ENCODE measurements at regions not wholly inside any gene's neighbourhood (a gene's known extent, or its start where the extent isn't known, plus 50 kb on each side); places are given as distances from the start of the nearest gene placed in this dataset.

DNA sequence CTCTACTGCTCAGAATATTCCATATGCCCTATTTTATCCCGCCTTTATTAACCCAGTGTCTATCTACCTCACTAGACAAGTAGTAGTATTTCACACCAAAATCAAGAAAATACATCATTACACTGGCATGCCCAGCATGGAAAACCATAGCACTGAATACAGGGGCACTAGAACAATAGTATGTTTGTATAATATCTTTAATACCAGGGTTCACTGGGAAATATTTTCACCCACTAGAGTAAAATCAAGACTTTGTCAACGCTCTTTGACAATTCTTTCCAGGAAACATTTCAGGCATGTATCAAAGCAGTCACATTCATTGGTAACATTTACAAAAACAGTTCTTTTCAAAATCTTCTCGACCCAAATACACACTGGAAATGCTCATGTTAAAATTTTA is 119.3 kb upstream of the BEND6 start:
- Mint-ChIP-seq H3K4me1 (peaks cover 53% of the 10 kb centered on the region), H3K9me3 (peaks cover 8% of the 10 kb centered on the region; the same call in 1 of the 3 replicates), H3K4me3 (no peak overlapping the region), H3K27me3 (ENCODE audit: insufficient read depth, low read depth, poor library complexity) (no peaks in the 10 kb centered on the region), H3K36me3 (ENCODE audit: low read depth) (peaks cover 12% of the 10 kb centered on the region; the same call in 1 of the 3 replicates), H3K27ac (no peak overlapping the region)
- no peaks in the 10 kb centered on the region for H3K9me2 ChIP-seq (ENCODE audit: insufficient read depth)
- no peaks in the 10 kb centered on the region for H3F3A ChIP-seq (replicated peaks; ENCODE audit: low read depth)
- H3K27me3 ChIP-seq (ENCODE audit: insufficient read depth): no peaks in the 10 kb centered on the region
- H4K20me1 ChIP-seq (replicated peaks; ENCODE audit: insufficient read depth): peaks cover 10% of the 10 kb centered on the region; the same call in 1 of the 2 replicates
- no peak overlapping the region for H3K4me3 ChIP-seq
- H3K79me2 ChIP-seq (replicated peaks; ENCODE audit: insufficient read depth): peaks cover 100% of the 10 kb centered on the region
- no peak overlapping the region for H3K4me2 ChIP-seq
- TF ChIP-seq, protein P1, sequence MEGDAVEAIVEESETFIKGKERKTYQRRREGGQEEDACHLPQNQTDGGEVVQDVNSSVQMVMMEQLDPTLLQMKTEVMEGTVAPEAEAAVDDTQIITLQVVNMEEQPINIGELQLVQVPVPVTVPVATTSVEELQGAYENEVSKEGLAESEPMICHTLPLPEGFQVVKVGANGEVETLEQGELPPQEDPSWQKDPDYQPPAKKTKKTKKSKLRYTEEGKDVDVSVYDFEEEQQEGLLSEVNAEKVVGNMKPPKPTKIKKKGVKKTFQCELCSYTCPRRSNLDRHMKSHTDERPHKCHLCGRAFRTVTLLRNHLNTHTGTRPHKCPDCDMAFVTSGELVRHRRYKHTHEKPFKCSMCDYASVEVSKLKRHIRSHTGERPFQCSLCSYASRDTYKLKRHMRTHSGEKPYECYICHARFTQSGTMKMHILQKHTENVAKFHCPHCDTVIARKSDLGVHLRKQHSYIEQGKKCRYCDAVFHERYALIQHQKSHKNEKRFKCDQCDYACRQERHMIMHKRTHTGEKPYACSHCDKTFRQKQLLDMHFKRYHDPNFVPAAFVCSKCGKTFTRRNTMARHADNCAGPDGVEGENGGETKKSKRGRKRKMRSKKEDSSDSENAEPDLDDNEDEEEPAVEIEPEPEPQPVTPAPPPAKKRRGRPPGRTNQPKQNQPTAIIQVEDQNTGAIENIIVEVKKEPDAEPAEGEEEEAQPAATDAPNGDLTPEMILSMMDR (conservative IDR thresholded peaks at IDR 0.05; ENCODE audit: low read depth in 2 of 2): no peak
- TF ChIP-seq, protein P2, sequence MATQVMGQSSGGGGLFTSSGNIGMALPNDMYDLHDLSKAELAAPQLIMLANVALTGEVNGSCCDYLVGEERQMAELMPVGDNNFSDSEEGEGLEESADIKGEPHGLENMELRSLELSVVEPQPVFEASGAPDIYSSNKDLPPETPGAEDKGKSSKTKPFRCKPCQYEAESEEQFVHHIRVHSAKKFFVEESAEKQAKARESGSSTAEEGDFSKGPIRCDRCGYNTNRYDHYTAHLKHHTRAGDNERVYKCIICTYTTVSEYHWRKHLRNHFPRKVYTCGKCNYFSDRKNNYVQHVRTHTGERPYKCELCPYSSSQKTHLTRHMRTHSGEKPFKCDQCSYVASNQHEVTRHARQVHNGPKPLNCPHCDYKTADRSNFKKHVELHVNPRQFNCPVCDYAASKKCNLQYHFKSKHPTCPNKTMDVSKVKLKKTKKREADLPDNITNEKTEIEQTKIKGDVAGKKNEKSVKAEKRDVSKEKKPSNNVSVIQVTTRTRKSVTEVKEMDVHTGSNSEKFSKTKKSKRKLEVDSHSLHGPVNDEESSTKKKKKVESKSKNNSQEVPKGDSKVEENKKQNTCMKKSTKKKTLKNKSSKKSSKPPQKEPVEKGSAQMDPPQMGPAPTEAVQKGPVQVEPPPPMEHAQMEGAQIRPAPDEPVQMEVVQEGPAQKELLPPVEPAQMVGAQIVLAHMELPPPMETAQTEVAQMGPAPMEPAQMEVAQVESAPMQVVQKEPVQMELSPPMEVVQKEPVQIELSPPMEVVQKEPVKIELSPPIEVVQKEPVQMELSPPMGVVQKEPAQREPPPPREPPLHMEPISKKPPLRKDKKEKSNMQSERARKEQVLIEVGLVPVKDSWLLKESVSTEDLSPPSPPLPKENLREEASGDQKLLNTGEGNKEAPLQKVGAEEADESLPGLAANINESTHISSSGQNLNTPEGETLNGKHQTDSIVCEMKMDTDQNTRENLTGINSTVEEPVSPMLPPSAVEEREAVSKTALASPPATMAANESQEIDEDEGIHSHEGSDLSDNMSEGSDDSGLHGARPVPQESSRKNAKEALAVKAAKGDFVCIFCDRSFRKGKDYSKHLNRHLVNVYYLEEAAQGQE (IDR thresholded peaks at IDR 0.05; ENCODE audit: unreplicated experiment): no peak
- TF ChIP-seq, protein P3, sequence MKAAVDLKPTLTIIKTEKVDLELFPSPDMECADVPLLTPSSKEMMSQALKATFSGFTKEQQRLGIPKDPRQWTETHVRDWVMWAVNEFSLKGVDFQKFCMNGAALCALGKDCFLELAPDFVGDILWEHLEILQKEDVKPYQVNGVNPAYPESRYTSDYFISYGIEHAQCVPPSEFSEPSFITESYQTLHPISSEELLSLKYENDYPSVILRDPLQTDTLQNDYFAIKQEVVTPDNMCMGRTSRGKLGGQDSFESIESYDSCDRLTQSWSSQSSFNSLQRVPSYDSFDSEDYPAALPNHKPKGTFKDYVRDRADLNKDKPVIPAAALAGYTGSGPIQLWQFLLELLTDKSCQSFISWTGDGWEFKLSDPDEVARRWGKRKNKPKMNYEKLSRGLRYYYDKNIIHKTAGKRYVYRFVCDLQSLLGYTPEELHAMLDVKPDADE (IDR thresholded peaks at IDR 0.05): no peak
- no peak for TF ChIP-seq ZNF114 (CRISPR knock-in tag; IDR thresholded peaks at IDR 0.05)
- no peak for TF ChIP-seq CREB1 (CRISPR knock-in tag; IDR thresholded peaks at IDR 0.05; ENCODE audit: low read depth)
- no peak for TF ChIP-seq JUNB (IDR thresholded peaks at IDR 0.05; ENCODE audit: unreplicated experiment)
- TF ChIP-seq STAT1 (IDR thresholded peaks at IDR 0.05; ENCODE audit: unreplicated experiment): no peak
- no peak for TF ChIP-seq NANOG (IDR thresholded peaks at IDR 0.05; ENCODE audit: borderline replicate concordance)
- TF ChIP-seq, protein P4, sequence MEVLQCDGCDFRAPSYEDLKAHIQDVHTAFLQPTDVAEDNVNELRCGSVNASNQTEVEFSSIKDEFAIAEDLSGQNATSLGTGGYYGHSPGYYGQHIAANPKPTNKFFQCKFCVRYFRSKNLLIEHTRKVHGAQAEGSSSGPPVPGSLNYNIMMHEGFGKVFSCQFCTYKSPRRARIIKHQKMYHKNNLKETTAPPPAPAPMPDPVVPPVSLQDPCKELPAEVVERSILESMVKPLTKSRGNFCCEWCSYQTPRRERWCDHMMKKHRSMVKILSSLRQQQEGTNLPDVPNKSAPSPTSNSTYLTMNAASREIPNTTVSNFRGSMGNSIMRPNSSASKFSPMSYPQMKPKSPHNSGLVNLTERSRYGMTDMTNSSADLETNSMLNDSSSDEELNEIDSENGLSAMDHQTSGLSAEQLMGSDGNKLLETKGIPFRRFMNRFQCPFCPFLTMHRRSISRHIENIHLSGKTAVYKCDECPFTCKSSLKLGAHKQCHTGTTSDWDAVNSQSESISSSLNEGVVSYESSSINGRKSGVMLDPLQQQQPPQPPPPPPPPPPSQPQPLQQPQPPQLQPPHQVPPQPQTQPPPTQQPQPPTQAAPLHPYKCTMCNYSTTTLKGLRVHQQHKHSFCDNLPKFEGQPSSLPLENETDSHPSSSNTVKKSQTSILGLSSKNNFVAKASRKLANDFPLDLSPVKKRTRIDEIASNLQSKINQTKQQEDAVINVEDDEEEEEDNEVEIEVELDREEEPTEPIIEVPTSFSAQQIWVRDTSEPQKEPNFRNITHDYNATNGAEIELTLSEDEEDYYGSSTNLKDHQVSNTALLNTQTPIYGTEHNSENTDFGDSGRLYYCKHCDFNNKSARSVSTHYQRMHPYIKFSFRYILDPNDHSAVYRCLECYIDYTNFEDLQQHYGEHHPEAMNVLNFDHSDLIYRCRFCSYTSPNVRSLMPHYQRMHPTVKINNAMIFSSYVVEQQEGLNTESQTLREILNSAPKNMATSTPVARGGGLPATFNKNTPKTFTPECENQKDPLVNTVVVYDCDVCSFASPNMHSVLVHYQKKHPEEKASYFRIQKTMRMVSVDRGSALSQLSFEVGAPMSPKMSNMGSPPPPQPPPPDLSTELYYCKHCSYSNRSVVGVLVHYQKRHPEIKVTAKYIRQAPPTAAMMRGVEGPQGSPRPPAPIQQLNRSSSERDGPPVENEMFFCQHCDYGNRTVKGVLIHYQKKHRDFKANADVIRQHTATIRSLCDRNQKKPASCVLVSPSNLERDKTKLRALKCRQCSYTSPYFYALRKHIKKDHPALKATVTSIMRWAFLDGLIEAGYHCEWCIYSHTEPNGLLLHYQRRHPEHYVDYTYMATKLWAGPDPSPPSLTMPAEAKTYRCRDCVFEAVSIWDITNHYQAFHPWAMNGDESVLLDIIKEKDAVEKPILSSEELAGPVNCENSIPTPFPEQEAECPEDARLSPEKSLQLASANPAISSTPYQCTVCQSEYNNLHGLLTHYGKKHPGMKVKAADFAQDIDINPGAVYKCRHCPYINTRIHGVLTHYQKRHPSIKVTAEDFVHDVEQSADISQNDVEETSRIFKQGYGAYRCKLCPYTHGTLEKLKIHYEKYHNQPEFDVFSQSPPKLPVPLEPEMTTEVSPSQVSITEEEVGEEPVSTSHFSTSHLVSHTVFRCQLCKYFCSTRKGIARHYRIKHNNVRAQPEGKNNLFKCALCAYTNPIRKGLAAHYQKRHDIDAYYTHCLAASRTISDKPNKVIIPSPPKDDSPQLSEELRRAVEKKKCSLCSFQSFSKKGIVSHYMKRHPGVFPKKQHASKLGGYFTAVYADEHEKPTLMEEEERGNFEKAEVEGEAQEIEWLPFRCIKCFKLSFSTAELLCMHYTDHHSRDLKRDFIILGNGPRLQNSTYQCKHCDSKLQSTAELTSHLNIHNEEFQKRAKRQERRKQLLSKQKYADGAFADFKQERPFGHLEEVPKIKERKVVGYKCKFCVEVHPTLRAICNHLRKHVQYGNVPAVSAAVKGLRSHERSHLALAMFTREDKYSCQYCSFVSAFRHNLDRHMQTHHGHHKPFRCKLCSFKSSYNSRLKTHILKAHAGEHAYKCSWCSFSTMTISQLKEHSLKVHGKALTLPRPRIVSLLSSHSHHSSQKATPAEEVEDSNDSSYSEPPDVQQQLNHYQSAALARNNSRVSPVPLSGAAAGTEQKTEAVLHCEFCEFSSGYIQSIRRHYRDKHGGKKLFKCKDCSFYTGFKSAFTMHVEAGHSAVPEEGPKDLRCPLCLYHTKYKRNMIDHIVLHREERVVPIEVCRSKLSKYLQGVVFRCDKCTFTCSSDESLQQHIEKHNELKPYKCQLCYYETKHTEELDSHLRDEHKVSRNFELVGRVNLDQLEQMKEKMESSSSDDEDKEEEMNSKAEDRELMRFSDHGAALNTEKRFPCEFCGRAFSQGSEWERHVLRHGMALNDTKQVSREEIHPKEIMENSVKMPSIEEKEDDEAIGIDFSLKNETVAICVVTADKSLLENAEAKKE (CRISPR knock-in tag; IDR thresholded peaks at IDR 0.05): no peak
- no peak for TF ChIP-seq ZNF331 (CRISPR knock-in tag; IDR thresholded peaks at IDR 0.05; ENCODE audit: low read depth)
- no peak for TF ChIP-seq EZH2 (IDR thresholded peaks at IDR 0.05; ENCODE audit: low read depth, unreplicated experiment)
- TF ChIP-seq EZH2phosphoT487 (IDR thresholded peaks at IDR 0.05; ENCODE audit: unreplicated experiment): no peak
- no peak for TF ChIP-seq POLR2AphosphoS5 (IDR thresholded peaks at IDR 0.05; ENCODE audit: low read depth)
- no peak for DNase-seq (ENCODE audit: low spot score)
- no peak overlapping the region for H3K27ac ChIP-seq (ENCODE audit: low read depth)
- H3K36me3 ChIP-seq (ENCODE audit: insufficient read depth): no peaks in the 10 kb centered on the region
- H3K4me1 ChIP-seq (ENCODE audit: insufficient read depth): peaks cover 57% of the 10 kb centered on the region
- ATAC-seq: no peak
- no peak overlapping the region for H2AFZ ChIP-seq

All from GM23338 (cell line).